ENCODE measurements at regions not wholly inside any gene's neighbourhood (a gene's known extent, or its start where the extent isn't known, plus 50 kb on each side); places are given as distances from the start of the nearest gene placed in this dataset.

DNA sequence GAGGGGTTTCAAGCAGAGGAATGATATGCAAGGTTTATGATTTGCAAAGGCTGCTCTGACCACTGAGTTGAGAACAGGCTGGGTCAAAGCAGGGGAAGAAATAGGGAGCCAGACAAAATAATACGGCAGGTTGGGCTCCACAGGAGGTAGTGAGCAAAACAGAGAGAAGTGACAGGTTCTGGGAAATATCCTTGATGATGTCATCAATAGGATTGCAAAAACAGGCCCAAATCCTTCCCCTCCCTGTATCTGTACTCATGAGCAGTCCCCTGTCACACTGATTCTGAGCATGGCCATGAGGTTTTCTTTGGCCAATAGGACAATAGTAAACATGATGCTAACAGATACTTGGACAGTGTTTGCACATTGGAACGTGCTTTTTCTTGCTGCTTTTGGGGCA lies 471.8 kb upstream of the BRINP1 start:
- H3K4me3 ChIP-seq = no peak overlapping the region
- no peaks in the 10 kb centered on the region for H3K36me3 ChIP-seq
- TF ChIP-seq, protein P1, sequence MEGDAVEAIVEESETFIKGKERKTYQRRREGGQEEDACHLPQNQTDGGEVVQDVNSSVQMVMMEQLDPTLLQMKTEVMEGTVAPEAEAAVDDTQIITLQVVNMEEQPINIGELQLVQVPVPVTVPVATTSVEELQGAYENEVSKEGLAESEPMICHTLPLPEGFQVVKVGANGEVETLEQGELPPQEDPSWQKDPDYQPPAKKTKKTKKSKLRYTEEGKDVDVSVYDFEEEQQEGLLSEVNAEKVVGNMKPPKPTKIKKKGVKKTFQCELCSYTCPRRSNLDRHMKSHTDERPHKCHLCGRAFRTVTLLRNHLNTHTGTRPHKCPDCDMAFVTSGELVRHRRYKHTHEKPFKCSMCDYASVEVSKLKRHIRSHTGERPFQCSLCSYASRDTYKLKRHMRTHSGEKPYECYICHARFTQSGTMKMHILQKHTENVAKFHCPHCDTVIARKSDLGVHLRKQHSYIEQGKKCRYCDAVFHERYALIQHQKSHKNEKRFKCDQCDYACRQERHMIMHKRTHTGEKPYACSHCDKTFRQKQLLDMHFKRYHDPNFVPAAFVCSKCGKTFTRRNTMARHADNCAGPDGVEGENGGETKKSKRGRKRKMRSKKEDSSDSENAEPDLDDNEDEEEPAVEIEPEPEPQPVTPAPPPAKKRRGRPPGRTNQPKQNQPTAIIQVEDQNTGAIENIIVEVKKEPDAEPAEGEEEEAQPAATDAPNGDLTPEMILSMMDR (IDR thresholded peaks at IDR 0.05) = no peak
- ATAC-seq = no peak
- H3K4me1 ChIP-seq = no peaks in the 10 kb centered on the region
- DNase-seq = no peak
- intact Hi-C loops (cut with DNase I) = no loop called here
- no peak overlapping the region for H3K27ac ChIP-seq
- no peaks in the 10 kb centered on the region for H3K9me3 ChIP-seq
- H3K27me3 ChIP-seq (ENCODE audit: low read depth) = no peaks in the 10 kb centered on the region

DNA sequence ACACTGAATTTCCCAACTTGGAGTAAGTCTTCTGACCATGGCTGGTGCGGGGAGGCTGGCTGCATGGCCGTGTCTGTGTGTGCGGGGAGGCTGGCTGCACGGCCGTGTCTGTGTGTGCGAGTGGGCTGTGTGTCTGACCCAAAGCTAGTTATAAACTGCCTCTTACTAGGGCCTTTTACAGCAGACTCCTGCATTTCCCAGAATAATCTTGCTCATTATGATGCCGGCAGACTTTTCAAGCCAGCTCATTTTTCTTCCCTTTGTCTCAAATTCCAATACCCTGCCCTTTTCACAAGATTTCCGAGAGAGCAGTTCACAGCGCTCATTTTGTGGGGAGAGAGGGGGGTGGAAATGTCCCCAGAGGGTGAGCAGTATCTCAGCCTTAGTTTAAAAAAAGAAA lies 470.7 kb upstream of the BRINP1 start:
- Histone ChIP-seq H3K27ac (no peak overlapping the region), H3K4me1 (no peaks in the 10 kb centered on the region), H3K27me3 (ENCODE audit: low read depth) (no peaks in the 10 kb centered on the region), H3K9me3 (no peaks in the 10 kb centered on the region), H3K4me3 (no peak overlapping the region), H3K36me3 (no peaks in the 10 kb centered on the region)
- intact Hi-C loops (cut with DNase I) = no loop called here
- no peak for ATAC-seq
- TF ChIP-seq, protein P1 (IDR thresholded peaks at IDR 0.05) = no peak
- no peak for DNase-seq

DNA sequence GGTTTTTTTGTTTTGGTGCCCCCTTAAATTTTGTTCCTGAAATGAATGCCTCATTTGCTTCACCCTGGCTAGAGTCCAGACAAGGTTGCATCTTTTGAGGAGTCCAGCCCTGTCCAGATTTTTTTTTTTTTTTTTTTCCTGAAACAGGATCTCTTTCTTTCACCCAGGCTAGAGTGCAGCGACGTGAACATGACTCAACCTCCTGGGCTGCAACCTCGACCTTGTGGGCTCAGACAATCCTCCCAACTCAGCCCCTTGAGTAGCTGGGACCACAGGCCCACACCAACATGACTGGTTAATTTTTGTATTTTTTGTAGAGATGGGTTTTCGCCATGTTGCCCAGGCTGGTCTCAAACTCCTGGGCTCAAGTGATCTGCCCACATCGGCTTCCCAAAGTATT lies 469.0 kb upstream of the BRINP1 start:
- Histone ChIP-seq H3K27me3 (ENCODE audit: low read depth) (no peaks in the 10 kb centered on the region), H3K27ac (no peak overlapping the region), H3K36me3 (no peaks in the 10 kb centered on the region), H3K4me1 (no peaks in the 10 kb centered on the region), H3K4me3 (no peak overlapping the region), H3K9me3 (no peaks in the 10 kb centered on the region)
- ATAC-seq = no peak
- no peak for DNase-seq
- intact Hi-C loops (cut with DNase I) = no loop called here
- TF ChIP-seq, protein P1 (IDR thresholded peaks at IDR 0.05) = no peak

DNA sequence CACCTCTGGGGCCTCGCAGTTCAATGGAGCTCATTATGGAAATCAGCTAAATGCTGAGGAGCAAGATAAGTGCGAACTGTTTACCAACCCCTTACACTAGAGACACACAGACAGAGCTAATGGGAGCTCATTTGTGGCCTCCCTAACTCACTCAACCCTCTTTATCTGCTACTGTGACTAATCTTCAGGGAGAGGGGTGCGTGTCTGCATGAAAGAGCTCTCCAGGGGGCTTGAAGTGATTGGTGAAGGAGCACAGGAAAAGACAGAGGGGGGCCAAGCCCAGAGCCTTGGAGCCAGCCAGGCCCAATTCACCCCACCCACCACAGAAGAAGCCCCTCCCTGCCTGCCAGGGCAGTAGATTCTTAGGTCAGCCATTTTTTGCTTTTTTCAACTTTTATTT lies 466.8 kb upstream of the BRINP1 start:
- Histone ChIP-seq H3K27ac (no peak overlapping the region), H3K4me3 (no peak overlapping the region), H3K27me3 (ENCODE audit: low read depth) (no peaks in the 10 kb centered on the region), H3K9me3 (no peaks in the 10 kb centered on the region), H3K36me3 (no peaks in the 10 kb centered on the region), H3K4me1 (no peaks in the 10 kb centered on the region)
- ATAC-seq (no peak), DNase-seq (no peak)
- intact Hi-C loops (cut with DNase I) = no loop called here
- TF ChIP-seq, protein P1 (IDR thresholded peaks at IDR 0.05) = no peak

DNA sequence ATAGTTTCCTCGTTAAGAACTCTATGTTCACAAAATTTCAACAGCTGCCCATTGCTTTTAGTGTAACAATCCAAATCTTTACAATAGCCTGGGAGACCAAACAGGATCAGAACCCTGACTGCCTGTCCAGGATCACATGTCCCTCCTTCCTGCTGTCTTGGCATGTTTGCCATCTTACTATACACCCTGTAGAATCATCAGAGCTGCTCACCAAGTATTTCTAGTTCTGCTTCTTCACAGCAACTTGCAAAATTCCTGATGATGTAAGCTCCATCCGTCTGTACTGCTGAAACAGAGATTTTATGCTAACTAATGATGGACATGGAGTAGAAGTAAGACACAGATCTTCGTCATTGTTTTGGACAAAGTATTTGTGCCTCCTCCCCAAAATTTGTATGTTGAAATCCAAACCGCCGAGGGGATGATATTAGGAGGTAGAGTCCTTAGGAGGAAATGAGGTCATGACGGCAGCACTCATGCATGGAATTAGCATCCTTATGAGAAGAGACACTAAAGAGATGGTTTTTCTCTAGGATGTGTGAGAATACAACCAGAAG lies 464.9 kb upstream of the BRINP1 start:
- DNase-seq = no peak
- Histone ChIP-seq H3K9me3 (no peaks in the 10 kb centered on the region), H3K27ac (no peak overlapping the region), H3K4me1 (no peaks in the 10 kb centered on the region), H3K4me3 (no peak overlapping the region), H3K27me3 (ENCODE audit: low read depth) (no peaks in the 10 kb centered on the region), H3K36me3 (no peaks in the 10 kb centered on the region)
- intact Hi-C loops (cut with DNase I) = no loop called here
- ATAC-seq = no peak
- TF ChIP-seq, protein P1 (IDR thresholded peaks at IDR 0.05) = no peak

DNA sequence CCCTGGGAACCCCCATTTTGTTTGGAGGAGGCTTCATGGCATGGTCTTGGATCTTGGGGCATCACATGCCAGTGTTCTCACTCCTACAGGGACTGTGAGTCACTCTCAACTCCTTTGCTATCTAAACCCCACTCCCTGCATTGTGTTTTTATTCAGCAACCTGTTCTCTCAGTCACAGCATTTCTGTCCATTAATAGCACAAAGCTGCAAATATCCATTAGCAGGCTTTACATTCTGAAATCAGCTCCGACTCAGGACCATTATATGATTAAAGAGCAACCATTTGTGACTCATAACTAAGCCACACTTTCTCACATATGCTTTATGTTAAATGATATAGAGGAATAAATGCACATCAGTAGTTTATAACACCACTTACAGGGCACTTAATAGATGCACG lies 462.1 kb upstream of the BRINP1 start:
- no peak overlapping the region for H3K27ac ChIP-seq
- no peaks in the 10 kb centered on the region for H3K9me3 ChIP-seq
- H3K36me3 ChIP-seq = no peaks in the 10 kb centered on the region
- H3K27me3 ChIP-seq (ENCODE audit: low read depth) = no peaks in the 10 kb centered on the region
- TF ChIP-seq, protein P1 (IDR thresholded peaks at IDR 0.05) = no peak
- H3K4me1 ChIP-seq = no peaks in the 10 kb centered on the region
- H3K4me3 ChIP-seq = no peak overlapping the region
- DNase-seq = no peak
- intact Hi-C loops (cut with DNase I) = no loop called here
- ATAC-seq = no peak
